HL-60/S4 (cell line): ENCODE measurements at regions not wholly inside any gene's neighbourhood (a gene's known extent, or its start where the extent isn't known, plus 50 kb on each side); places are given as distances from the start of the nearest gene placed in this dataset.

ENCODE experiments used
- in situ Hi-C: fragments of 300-500 bp; cut with MboI; formaldehyde crosslinking; loops from 2 replicates; pipeline ENCODE4 v1.14.3; 2022; ENCODE audit warnings: low sequenced_read_pairs

DNA sequence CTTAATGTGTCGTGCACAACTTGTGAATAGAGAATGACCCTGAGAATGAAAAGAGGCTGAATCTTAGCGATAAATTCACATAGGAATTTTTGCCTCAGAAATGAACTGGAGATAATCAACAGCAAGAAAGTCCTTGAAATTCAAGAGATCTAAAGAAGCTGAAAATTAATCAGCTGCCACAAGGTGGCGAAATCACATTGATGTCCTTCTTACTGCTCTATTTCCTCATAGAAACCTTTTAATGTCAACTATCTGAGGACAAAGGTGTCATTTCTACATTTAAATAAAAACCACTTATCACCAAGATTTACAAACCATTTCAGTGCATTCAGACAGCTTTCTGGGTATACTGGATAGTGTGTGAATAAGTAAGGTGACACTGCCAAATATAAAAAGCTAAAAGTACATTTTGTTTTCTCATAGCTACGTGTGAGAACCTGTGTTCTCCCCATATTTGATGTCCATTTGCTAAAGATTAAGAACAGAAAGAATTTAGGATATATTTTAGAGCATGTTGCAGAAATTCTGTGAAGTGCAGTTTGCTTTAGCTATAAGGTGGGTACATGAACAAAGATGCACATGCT lies 485.3 kb upstream of the PTBP2 start:
- in situ Hi-C loops = loop anchor here (25.0 kb wide), 1 partner anchor 601 kb away; no protein-coding TSS in a partner anchor

DNA sequence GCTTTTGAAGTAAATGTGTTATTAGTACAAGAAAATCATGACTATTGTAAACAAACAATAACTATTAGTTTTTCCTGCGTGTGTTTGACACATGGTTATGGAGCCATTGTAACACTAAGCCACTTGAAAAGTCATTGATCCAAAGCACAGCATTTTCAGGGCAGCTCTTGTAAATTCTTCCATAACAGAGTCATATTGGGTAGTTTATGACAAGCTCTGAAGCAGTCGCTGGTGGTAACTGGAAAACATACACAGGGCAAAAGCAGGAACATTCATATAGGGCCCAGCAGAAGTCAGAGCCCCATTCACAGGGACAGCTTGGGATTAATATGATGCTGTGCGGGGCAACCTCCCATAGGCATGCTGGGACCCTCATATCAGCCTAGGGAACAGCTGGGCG lies 483.2 kb upstream of the PTBP2 start:
- in situ Hi-C loops = loop anchor here (25.0 kb wide), 1 partner anchor 599 kb away; no protein-coding TSS in a partner anchor

DNA sequence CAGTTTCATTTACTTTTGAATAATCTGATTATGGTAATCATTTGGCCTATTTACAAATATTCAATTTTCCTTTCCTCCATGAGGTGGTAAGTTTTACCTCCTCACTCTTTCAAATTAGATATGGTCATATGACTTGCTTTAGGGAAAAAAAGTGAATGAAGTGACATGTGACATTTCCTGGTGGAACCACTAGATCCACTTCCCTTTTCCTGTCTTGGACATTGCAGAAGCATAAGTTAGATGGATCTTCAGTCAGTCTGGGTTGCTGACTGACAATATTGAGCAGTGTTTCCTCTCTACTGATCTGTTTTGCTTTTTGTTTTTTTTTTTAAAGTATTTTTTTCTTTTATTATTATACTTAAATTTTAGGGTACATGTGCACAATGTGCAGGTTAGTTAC lies 481.1 kb upstream of the PTBP2 start:
- in situ Hi-C loops = loop anchor here (25.0 kb wide), 1 partner anchor 597 kb away; no protein-coding TSS in a partner anchor

DNA sequence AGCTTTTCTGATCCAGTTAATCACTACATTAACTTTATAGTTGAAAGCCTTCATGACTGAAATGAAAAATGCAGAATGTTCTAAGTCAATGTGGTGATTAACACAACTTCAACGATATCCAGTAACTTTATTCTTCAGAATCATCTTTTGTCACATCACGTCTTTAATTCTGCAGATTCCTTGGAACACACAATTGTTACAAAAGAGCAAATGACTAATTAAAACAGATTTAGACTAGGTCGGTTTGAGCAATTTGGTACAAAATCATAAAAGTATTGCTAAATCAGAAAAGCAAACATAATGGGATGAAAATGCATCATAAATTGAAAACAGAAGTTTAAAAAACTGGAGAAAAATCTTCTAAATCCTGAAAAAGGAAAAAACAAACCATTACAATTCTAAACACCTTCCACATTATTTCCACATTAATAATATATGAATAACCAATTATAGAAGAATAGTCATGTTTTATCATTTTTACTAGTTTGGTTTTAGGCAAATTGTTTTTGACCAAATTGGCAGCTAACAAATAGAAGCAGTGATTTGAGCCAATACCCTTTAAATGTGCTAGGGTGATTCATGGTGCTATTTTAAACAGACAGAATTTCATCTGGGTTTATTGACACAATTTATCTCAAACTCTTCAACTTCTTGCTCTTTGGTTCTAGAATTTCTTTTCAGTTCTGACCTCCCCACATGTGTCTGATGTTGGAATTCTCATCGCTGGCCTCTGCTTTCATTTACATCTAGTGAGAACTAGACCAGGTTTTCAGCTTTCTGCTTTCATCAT lies 468.1 kb upstream of the PTBP2 start:
- in situ Hi-C loops = no loop called here

DNA sequence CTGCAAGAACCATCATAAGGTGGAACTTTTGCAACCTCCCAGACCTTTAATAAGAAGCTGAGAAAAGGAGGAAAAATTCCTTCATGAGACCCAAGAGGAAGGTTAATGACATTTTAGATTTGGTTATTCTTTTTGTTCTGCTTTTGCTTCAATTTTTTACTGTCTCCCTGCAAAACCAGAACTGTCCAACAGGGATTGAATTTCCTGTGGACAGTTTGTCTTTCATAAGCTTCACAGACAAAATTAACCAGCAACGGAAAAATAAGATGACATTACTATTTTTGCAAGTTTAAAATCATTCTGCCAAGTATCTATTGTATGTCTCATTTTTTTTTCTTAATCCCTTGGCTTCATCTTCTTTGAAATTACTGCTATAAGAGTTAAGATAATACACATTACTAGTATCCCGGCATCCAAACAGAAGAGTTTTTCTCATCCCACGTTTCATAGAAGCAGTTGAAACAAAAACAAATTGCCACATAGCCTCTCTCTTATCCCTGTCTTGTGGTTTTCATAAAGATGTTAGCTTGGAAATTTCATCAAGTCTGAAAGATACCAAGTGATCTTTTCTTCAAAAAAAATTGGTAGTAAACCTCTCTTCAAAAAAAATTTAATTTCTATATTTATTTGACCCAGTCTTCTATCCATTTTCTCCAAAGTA lies 465.3 kb upstream of the PTBP2 start:
- in situ Hi-C loops = no loop called here

DNA sequence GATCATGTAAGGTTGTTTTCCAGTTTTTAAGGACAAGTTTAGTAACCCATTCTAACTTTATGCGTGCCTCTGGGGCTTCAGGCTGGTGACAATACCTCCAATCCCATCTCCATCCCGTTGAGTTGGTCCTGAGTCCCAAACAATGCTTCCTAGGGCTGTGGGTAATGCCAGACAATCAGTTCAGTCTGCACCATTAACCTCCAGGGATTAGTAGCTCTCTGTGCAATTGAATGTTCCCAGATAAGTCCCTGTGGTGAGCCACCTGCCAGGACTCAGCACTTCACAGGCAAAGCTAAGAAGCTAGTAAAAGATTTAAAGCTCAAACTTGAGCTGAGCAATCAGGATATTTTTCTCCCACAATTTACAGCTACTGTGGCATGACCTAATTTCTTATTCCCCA lies 462.2 kb upstream of the PTBP2 start:
- in situ Hi-C loops = no loop called here

DNA sequence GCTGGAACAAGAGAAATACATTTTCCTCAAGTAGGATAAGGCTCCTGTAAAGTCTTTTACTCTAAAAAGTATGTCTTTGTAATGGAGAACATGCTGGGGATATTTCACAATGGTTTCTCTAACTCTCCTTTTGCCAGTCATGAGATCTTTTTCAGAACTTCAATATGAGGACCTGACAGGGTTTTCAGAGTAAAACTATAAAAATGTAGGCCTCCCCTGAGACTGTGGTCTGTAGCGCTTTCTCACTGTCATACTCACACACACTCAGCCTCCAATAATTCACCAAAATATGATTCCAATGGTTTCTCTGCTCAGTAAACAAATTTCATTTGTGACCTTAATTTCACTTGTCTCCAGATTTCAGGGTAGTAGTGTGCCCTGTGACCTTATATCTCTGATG lies 440.1 kb upstream of the PTBP2 start:
- in situ Hi-C loops = no loop called here

DNA sequence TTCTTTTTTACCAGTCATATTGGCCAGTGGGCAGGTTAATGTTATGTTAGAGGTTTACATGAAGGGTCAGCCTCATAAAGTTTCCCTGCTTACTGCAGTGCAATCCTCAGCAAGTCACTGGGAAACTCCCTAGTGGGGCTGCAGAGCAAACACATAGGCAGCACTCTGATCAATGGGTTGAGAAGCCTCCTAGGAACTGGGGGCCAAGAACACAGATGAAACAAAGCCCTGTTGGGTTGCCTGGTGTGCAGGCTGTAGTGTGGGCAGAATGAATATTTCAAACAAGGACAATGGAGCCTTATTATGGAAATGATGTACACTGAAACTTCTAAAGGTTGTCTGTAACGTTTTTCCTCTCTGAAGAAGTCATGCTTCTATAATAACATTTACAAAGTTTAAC lies 431.6 kb upstream of the PTBP2 start:
- in situ Hi-C loops = no loop called here

DNA sequence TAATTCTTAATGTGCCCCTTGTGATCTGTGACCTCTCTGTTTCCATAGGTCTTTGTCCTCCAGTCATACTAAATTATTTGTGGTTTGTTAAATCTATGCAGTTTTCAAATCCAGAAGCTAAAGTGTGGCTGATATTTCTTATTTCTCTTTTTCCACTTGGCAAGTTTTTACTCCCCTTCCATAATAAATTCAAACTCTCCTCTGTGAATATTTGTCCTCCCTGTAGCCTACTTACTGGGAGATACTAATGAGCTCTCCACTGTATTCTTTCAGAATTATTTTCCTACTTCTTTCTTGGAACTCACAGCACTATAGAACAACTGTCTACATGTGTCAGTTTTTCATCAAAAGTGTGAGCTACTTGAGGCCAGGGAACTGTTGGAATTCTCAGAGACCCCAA lies 430.8 kb upstream of the PTBP2 start:
- in situ Hi-C loops = no loop called here

DNA sequence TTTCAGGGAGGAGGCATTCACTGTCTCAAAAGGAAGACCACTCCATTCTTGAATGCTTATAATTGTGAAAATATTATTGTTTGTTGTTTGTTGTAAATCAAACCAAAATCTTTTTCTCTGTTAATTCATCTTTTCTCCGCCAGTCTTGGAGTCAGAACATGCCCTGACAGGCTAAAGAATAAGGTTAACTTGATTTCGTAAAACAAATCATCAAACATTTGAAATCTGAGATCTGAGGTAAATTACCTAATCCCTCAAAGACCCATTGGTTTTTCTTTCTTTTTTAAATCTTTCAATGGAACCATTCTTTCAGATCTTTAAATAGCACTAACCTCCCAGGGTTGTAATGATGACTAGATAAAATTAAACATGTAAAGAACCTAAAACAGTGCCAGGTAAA lies 430.1 kb upstream of the PTBP2 start:
- in situ Hi-C loops = no loop called here

DNA sequence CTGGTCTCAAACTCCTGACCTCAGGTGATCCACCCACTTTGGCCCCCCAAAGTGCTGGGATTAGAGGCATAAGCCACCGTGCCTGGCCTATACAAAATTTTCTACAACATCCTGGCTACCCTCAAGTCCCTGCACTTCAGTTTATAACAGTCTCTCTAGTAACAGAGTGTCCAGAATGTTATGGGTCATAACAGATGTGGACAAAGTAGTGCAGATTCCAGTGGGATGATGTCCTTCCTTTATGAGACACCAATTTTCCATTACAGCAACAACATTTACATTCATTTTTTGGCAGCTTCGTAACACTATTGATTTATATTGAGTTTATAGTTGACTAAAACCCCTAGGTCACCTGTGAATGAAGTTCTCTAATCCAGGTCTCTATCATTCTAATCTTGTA lies 429.4 kb upstream of the PTBP2 start:
- in situ Hi-C loops = no loop called here

DNA sequence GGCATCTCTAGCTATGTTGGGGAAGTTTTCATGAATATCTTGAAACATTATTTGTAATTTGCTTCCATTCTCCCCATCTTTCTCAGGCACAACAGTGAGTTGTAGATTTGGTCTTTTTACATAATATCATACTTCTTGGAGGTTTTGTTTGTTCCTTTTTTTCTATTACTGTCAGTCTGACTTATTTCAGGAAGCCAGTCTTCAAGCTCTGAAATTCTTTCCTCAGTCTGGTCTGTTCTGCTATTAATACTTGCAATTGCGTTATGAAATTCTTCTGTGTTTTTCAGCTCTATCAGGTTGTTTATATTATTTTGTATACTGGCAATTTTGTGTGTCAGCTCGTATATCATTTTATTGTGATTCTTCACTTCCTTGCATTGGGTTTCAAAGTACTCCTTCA lies 424.6 kb upstream of the PTBP2 start:
- in situ Hi-C loops = no loop called here

DNA sequence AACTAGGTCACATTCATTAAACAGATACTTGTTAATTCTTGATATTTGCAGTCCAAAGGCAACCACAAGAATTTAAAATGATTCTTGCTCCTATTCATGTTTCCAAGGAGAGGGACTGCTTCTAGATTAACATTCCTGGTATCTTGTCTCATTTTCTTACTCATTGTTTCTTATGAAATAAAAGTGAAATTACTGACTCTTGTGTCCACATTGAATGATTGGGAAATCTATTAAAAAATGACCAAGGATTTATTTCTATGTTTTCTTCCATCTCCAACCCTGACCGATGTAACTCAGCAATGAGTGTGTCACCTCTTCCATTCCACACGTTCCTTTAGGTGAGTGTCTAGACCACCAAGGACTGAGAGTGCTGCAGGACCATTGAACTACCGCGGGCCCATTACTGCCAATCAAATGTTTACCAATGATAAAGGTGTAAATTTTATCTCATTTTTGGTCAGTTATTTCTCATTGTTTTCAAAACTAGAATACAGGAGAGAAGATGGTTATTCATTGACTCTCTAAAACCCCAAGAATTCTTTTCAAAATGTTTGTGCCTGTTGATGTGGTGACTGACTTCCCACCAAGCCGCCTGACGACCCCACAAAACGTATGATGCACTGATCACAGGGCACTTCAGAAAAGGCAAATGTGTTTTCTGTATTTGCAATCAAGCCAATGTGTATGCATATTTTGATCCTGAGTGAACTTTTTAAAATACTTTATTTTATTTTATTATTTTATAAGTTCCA lies 414.6 kb upstream of the PTBP2 start:
- in situ Hi-C loops = no loop called here

DNA sequence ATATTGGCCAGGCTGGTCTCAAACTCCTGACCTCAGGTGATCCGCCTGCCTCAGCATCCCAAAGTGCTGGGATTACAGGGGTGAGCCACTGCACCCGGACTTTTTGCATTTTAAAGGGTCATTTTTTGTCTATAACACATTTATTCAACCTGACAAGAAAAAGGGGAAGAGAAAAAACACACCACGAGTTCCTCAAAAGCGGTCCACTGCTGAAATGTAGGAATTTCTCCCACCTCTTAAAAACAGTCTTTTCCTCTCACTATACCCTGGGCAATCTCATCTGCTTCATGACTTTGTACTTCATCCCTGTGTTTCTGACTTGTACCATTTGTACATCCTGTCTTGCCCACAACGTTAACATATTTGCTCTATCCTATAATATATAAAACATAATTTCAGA lies 413.3 kb upstream of the PTBP2 start:
- in situ Hi-C loops = no loop called here

DNA sequence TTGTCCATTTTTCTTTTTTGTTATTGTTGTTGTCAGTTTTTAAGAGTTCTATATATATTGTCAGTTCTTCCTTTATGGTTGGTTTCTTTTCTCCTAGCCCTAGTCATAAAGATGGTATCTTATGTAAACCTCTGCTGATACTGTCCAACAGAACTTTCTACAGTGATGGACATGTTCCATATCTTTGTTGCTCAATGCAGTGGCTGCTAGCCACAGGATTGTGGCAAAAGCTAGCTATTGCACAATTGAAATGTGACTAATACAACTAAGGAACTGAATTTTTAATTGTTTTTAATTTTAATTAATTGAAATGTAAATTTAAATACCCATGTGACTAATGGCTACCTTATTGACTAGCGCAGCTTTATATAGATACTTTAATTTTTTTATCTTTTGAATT lies 411.8 kb upstream of the PTBP2 start:
- in situ Hi-C loops = no loop called here

DNA sequence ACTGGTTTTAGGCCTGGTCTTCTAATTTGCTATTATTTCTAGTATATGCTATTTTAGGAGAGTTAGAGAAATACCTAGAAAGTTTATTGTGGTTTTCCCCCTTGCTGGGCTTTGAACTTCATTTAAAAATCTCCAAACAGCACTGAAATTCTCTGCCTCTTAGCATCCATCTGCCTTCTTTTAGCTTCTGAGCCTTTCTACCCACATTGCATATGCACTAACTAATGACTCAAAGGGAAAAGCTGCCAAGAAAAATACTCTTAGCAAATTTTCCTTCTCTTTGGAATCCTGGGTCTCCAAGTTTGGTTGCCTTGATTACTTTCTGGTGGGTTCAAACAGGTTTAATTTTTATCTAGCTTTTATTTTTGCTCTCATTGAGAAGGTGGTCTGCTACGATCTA lies 408.4 kb upstream of the PTBP2 start:
- in situ Hi-C loops = no loop called here

DNA sequence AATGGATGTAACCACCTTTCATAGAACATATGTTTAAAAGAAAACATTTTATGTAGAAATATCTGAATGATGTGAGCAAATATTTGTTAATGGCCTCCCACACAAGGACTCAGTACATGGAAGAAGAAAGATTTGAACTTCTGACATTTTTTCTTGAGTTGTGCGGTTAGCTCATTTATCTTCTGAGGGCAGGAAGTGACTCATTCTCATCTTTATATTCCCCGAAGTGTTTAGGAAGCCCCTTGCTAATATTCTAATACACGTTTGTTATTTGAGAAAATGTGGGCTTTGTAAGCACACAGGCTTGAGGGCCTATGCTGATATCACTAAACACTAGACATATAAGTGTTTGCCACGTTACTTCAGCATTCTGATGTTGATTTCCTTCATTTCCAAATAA lies 392.5 kb upstream of the PTBP2 start:
- in situ Hi-C loops = no loop called here

DNA sequence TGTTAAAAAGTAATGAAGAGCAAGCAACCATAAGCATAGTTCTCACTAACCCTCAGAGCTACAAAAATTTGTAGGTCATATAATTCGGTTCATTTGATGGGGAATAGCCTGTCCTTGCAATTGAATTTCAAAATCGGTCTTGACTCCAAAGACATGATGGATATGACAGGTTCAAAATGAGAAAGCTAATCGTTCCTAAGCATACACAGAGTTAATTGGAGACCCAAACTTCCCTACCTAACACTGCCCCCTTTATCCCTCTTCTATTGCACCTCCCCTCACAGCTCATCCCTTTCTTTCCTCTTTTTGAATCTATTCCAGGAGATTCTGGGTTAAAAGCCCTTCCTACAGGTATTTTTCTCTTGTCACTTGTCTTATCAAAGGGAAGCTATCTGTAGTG lies 390.0 kb upstream of the PTBP2 start:
- in situ Hi-C loops = no loop called here

DNA sequence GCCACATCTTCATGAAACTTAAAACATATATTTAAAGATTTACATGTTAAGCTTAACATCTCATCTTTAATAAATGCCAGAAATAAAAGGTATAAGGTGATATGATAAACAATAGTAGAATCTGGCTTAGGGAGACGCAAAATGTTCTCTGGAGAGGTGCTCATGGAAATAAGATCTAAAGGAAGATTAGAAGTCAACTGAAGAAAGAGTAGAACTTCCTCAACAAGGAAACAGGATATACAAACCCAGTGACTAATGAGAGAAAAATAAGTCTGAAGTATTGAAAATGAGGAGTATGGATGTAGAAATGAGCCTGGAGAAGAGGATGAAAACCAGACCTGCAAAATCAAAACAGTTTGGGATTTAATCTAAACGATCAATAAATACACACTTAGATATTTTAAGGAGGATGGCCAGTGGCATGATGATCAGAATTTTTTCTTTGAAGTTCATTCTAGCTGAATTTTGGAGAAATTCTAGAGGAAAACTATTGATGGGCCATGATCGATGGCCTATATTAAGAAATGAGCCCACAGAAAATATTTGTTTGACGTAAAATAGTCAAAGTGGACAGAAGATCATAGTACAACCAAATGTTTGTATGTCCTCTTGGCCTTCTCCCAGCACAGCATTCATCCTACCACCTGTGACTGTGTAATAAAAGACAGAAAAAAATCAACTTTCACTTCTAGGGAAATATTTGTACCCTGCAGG lies 387.9 kb upstream of the PTBP2 start:
- in situ Hi-C loops = no loop called here

DNA sequence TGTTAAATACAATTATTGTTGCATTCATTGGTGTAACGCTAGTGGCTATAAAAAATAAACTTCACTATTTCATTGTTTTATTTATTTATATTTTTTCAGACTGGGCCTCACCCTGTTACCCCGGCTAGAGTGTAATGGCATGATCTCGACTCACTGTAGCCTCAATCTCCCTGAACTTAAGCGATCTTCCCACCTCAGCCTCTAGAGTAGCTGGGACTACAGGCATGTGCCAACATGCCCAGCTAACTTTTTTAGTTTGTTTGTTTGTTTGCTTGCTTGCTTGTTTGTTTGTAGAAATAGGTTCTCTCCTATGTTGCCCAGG lies 387.4 kb upstream of the PTBP2 start:
- in situ Hi-C loops = no loop called here

DNA sequence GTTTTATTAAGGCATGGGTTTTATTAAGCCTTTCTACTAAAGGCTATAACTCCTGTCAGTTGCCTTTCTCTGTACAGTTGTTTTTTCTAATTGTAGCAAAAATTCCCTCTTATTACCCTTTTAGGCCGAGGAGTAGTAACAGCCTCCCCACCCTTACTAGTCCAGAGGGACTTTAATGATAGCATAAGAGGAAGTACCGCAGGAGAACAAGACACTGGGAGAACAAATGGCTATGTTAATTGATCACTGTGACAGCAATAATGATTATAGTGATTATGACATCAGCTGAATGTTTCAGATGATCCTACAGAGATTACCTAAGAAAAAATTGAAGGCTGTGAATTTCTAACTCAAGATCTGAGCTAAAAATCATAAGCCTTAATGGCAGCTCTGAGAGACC lies 383.0 kb upstream of the PTBP2 start:
- in situ Hi-C loops = no loop called here
